Progenitor cell of endocrine pancreas (in vitro differentiated cells): ENCODE measurements at regions not wholly inside any gene's neighbourhood (a gene's known extent, or its start where the extent isn't known, plus 50 kb on each side); places are given as distances from the start of the nearest gene placed in this dataset.

Source experiments
- DNase-seq: peaks from one replicate; pipeline ENCODE4 v3.0.0; 2021; ENCODE audit warnings: low spot score; ENCODE audit not compliant: unreplicated experiment
- H3K27ac Mint-ChIP-seq: 2 replicates; pipeline ENCODE4 v1.8.0; 2021; ENCODE audit warnings: mild to moderate bottlenecking, moderate library complexity, mixed read lengths
- H3K27me3 Mint-ChIP-seq: 2 replicates; pipeline ENCODE4 v1.8.0; 2021; ENCODE audit warnings: mixed read lengths
- H3K36me3 Mint-ChIP-seq: 2 replicates; pipeline ENCODE4 v1.8.0; 2022; ENCODE audit warnings: mixed read lengths; ENCODE audit not compliant: insufficient read depth
- H3K4me1 Mint-ChIP-seq: 2 replicates; pipeline ENCODE4 v1.8.0; 2021; ENCODE audit warnings: low read depth, mixed read lengths
- H3K4me3 Mint-ChIP-seq: 2 replicates; pipeline ENCODE4 v1.8.0; 2021; ENCODE audit warnings: low read depth, mild to moderate bottlenecking, moderate library complexity, mixed read lengths
- H3K9me3 Mint-ChIP-seq: 2 replicates; pipeline ENCODE4 v1.8.0; 2021; ENCODE audit warnings: low read depth, mixed read lengths
- TF ChIP-seq, protein P1 (sequence below): fragments of 200-600 bp; sonication (generic); IDR thresholded peaks from one replicate; pipeline ENCODE4 v1.5.0; 2021; ENCODE audit warnings: antibody characterized with exemption, mild to moderate bottlenecking; ENCODE audit not compliant: unreplicated experiment

- H3K36me3 Mint-ChIP-seq = no peaks in the 10 kb centered on the region
- H3K27me3 Mint-ChIP-seq = no peaks in the 10 kb centered on the region
- no peak overlapping the region for H3K4me3 Mint-ChIP-seq
- H3K9me3 Mint-ChIP-seq = no peaks in the 10 kb centered on the region
- TF ChIP-seq, protein P1, sequence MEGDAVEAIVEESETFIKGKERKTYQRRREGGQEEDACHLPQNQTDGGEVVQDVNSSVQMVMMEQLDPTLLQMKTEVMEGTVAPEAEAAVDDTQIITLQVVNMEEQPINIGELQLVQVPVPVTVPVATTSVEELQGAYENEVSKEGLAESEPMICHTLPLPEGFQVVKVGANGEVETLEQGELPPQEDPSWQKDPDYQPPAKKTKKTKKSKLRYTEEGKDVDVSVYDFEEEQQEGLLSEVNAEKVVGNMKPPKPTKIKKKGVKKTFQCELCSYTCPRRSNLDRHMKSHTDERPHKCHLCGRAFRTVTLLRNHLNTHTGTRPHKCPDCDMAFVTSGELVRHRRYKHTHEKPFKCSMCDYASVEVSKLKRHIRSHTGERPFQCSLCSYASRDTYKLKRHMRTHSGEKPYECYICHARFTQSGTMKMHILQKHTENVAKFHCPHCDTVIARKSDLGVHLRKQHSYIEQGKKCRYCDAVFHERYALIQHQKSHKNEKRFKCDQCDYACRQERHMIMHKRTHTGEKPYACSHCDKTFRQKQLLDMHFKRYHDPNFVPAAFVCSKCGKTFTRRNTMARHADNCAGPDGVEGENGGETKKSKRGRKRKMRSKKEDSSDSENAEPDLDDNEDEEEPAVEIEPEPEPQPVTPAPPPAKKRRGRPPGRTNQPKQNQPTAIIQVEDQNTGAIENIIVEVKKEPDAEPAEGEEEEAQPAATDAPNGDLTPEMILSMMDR = no peak
- H3K27ac Mint-ChIP-seq = no peak overlapping the region
- H3K4me1 Mint-ChIP-seq = peaks cover 4% of the 10 kb centered on the region
- no peak for DNase-seq
Measured at GRCh38 chr2:19536136-19536535, 177.7 kb upstream of the OSR1 start.

- Mint-ChIP-seq H3K9me3 (no peaks in the 10 kb centered on the region), H3K36me3 (no peaks in the 10 kb centered on the region), H3K4me1 (peaks cover 11% of the 10 kb centered on the region), H3K27me3 (no peaks in the 10 kb centered on the region), H3K27ac (no peak overlapping the region), H3K4me3 (no peak overlapping the region)
- no peak for DNase-seq
- TF ChIP-seq, protein P1 = no peak
Measured at GRCh38 chr2:19532547-19533196, 174.2 kb upstream of the OSR1 start.

GRCh38 chr2:19529677-19530076, 171.3 kb upstream of the OSR1 start:
- H3K36me3 Mint-ChIP-seq = no peaks in the 10 kb centered on the region
- H3K4me3 Mint-ChIP-seq = no peak overlapping the region
- no peak for DNase-seq
- H3K27me3 Mint-ChIP-seq = no peaks in the 10 kb centered on the region
- no peaks in the 10 kb centered on the region for H3K9me3 Mint-ChIP-seq
- TF ChIP-seq, protein P1 = no peak
- peaks cover 11% of the 10 kb centered on the region for H3K4me1 Mint-ChIP-seq
- H3K27ac Mint-ChIP-seq = no peak overlapping the region

GRCh38 chr2:19527771-19528170, 169.3 kb upstream of the OSR1 start:
- no peak for DNase-seq
- TF ChIP-seq, protein P1 = no peak
- Mint-ChIP-seq H3K9me3 (no peaks in the 10 kb centered on the region), H3K36me3 (no peaks in the 10 kb centered on the region), H3K27ac (no peak overlapping the region), H3K4me3 (no peak overlapping the region), H3K27me3 (no peaks in the 10 kb centered on the region), H3K4me1 (peaks cover 11% of the 10 kb centered on the region)

GRCh38 chr2:19525313-19525712, 166.9 kb upstream of the OSR1 start:
- no peaks in the 10 kb centered on the region for H3K36me3 Mint-ChIP-seq
- H3K4me1 Mint-ChIP-seq = peaks cover 13% of the 10 kb centered on the region
- H3K9me3 Mint-ChIP-seq = no peaks in the 10 kb centered on the region
- H3K27me3 Mint-ChIP-seq = no peaks in the 10 kb centered on the region
- no peak for DNase-seq
- H3K4me3 Mint-ChIP-seq = no peak overlapping the region
- TF ChIP-seq, protein P1 = no peak
- no peak overlapping the region for H3K27ac Mint-ChIP-seq
